CD4-positive, alpha-beta T cell (primary cell): ENCODE measurements at regions not wholly inside any gene's neighbourhood (a gene's known extent, or its start where the extent isn't known, plus 50 kb on each side); places are given as distances from the start of the nearest gene placed in this dataset.

Source experiments
- ATAC-seq: fragments of 200-7000 bp; cut with Tn5 transposase; one replicate; pipeline ENCODE4 v1.10.0; 2022; ENCODE audit warnings: mild to moderate bottlenecking; ENCODE audit not compliant: poor library complexity
- CTCF ChIA-PET: fragments of 350-600 bp; sonication (Branson Sonifier 250); formaldehyde crosslinking; loops from one replicate; lab custom pipeline; 2021; ENCODE audit warnings: antibody characterized with exemption, inconsistent platforms; lab: Charles Lee
- POLR2A ChIA-PET: fragments of 350-600 bp; sonication (Branson Sonifier 250); formaldehyde crosslinking; loops from one replicate; lab custom pipeline; 2021; ENCODE audit warnings: antibody characterized with exemption, inconsistent platforms; lab: Charles Lee
- DNase-seq, 14 experiments: peaks; one replicate each; pipeline ENCODE4 v3.0.0-alpha.2; 2013 to 2020; ENCODE audit warnings: mixed read lengths in 2 of 14
- H3K27ac ChIP-seq, 2 donors: one replicate each; pipeline versions ENCODE4 v1.5.1 to v1.7.0; 2013; ENCODE audit warnings: low read length in 2 of 2, low read depth in 1 of 2, mild to moderate bottlenecking in 1 of 2
- H3K27me3 ChIP-seq, 2 experiments: 1 replicate in 1 of 2; 2 replicates in 1 of 2; pipeline versions ENCODE4 v1.6.1 to v1.7.0; 2013; ENCODE audit warnings: low read length in 2 of 2, control low read depth in 1 of 2, mild to moderate bottlenecking in 1 of 2, moderate library complexity in 1 of 2; ENCODE audit not compliant: insufficient read depth in 2 of 2, control insufficient read depth in 1 of 2
- H3K36me3 ChIP-seq: one replicate; pipeline ENCODE4 v1.6.1; 2013; ENCODE audit warnings: low read length, control low read depth; ENCODE audit not compliant: insufficient read depth
- H3K4me1 ChIP-seq: one replicate; pipeline ENCODE4 v1.6.1; 2013; ENCODE audit warnings: low read length, control low read depth; ENCODE audit not compliant: insufficient read depth
- H3K4me3 ChIP-seq: one replicate; pipeline ENCODE4 v1.5.1; 2013; ENCODE audit warnings: mild to moderate bottlenecking, low read length, moderate library complexity
- H3K9me3 ChIP-seq, 2 experiments: 1 replicate in 1 of 2; 2 replicates in 1 of 2; pipeline versions ENCODE4 v1.6.1 to v1.7.0; 2013; ENCODE audit warnings: low read length in 2 of 2, mild to moderate bottlenecking in 2 of 2, control low read depth in 1 of 2, moderate library complexity in 1 of 2; ENCODE audit not compliant: control insufficient read depth in 1 of 2, insufficient read depth in 1 of 2
- H3K27ac Mint-ChIP-seq: one replicate; pipeline ENCODE4 v1.8.0; 2020; ENCODE audit warnings: mixed read lengths
- H3K27me3 Mint-ChIP-seq: one replicate; pipeline ENCODE4 v1.8.0; 2021; ENCODE audit warnings: mixed read lengths
- H3K36me3 Mint-ChIP-seq: one replicate; pipeline ENCODE4 v1.8.0; 2021; ENCODE audit warnings: low read depth, mixed read lengths
- H3K4me1 Mint-ChIP-seq: one replicate; pipeline ENCODE4 v1.8.0; 2021; ENCODE audit warnings: low read depth, mixed read lengths
- H3K4me3 Mint-ChIP-seq: one replicate; pipeline ENCODE4 v1.8.0; 2020; ENCODE audit warnings: mild to moderate bottlenecking, mixed read lengths
- H3K9me3 Mint-ChIP-seq: one replicate; pipeline ENCODE4 v1.8.0; 2020; ENCODE audit warnings: mixed read lengths
- intact Hi-C, 2 experiments: fragments of 100-400 bp; cut with DNase I in 1 of 2; cut with micrococcal nuclease in 1 of 2; formaldehyde crosslinking; loops; one replicate each; pipeline versions ENCODE4 v1.15.1 to v1.9.0; 2023 to 2025; cut with DNase I, micrococcal nuclease
- TF ChIP-seq, protein P1 (sequence below): fragments of 200-600 bp; IDR thresholded peaks from one replicate; pipeline ENCODE4 v1.8.0; 2022; ENCODE audit warnings: antibody characterized with exemption, mild to moderate bottlenecking

DNA sequence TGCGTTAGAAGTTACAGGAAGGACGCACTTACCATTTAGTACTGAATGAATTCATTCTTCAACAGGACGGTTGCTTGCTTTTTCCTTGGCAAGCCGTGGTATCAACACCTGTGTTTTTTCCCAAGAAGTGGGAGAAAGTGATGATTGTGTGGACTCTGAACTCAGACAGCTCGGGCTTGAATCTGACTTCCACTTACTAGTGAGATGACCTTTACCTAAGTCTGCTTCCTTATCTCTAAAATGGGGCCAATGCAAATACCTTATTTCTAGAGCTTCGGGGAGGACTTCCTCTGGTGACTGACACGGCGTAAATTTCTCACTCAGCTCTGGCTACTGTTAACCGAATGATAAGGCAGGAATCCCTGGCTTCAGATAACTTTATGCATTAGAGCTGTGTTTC, 146.8 kb upstream of the RBPJ start:
- Histone ChIP-seq H3K27me3 (no peaks in the 10 kb centered on the region), H3K27ac (no peak overlapping the region), H3K4me3 (no peak overlapping the region), H3K9me3 (no peaks in the 10 kb centered on the region), H3K4me1 (peaks cover 10% of the 10 kb centered on the region), H3K36me3 (no peaks in the 10 kb centered on the region)
- H3K36me3 Mint-ChIP-seq = no peaks in the 10 kb centered on the region
- H3K4me3 Mint-ChIP-seq = no peak overlapping the region
- peaks cover 7% of the 10 kb centered on the region for H3K27me3 Mint-ChIP-seq
- no peak overlapping the region for H3K27ac Mint-ChIP-seq
- H3K9me3 Mint-ChIP-seq = no peaks in the 10 kb centered on the region
- no peak for DNase-seq
- TF ChIP-seq, protein P1, sequence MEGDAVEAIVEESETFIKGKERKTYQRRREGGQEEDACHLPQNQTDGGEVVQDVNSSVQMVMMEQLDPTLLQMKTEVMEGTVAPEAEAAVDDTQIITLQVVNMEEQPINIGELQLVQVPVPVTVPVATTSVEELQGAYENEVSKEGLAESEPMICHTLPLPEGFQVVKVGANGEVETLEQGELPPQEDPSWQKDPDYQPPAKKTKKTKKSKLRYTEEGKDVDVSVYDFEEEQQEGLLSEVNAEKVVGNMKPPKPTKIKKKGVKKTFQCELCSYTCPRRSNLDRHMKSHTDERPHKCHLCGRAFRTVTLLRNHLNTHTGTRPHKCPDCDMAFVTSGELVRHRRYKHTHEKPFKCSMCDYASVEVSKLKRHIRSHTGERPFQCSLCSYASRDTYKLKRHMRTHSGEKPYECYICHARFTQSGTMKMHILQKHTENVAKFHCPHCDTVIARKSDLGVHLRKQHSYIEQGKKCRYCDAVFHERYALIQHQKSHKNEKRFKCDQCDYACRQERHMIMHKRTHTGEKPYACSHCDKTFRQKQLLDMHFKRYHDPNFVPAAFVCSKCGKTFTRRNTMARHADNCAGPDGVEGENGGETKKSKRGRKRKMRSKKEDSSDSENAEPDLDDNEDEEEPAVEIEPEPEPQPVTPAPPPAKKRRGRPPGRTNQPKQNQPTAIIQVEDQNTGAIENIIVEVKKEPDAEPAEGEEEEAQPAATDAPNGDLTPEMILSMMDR = no peak
- ChIA-PET POLR2A (interaction anchor here (1.0 kb wide), 1 partner anchor 146 kb away, joined by 3 read pairs; no protein-coding TSS in a partner anchor), CTCF (interaction anchor here (1.4 kb wide), 1 partner anchor 21 kb away, joined by 3 read pairs; no protein-coding TSS in a partner anchor)
- intact Hi-C loops = no loop called here
- ATAC-seq = no peak
- H3K4me1 Mint-ChIP-seq = no peaks in the 10 kb centered on the region

DNA sequence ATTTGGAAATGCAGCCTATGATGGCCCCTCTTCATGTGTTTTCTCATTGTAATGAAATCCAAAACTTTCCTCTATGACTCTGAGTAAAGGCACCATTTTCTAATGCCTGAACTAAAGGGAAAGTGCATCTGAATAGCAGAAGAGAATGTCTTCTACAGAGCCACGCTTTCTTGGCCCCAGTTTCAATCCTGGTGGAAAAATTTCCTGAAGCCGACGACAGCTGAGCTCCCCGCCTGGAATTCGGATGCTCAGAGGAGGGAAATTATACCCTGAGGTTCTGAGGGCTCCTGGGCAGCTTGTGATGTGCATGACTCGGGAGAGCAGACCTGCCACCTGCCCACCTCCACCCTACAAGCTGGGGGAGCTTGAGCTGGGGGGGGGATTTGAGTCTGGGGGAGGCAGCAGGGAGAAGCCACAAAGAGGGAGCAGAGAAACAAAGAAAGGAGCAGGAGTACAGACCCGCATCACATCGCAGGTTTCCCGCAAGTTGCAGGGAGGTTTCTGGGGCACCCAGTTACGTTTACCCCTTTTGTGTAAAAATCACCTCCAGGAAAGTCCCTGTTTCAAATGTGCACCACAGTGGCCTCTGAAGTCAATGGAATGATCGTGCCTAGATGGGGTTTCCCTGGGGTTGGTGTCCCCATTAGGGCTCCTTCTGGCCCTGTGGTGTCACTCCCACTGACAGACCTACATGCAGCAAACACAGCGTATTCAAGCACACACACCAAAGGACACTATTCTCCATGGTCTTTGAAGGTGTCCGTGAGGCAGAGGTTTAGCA, 145.6 kb upstream of the RBPJ start:
- CTCF ChIA-PET = interaction anchor here (0.6 kb wide), 1 partner anchor 25 kb away, joined by 3 read pairs; no protein-coding TSS in a partner anchor
- Histone ChIP-seq H3K36me3 (no peaks in the 10 kb centered on the region), H3K27ac (no peak overlapping the region), H3K4me1 (peaks cover 10% of the 10 kb centered on the region), H3K9me3 (no peaks in the 10 kb centered on the region), H3K27me3 (no peaks in the 10 kb centered on the region), H3K4me3 (no peak overlapping the region)
- TF ChIP-seq, protein P1 = no peak
- H3K27ac Mint-ChIP-seq = peak overlapping the region; percentile 30
- no peaks in the 10 kb centered on the region for H3K4me1 Mint-ChIP-seq
- H3K27me3 Mint-ChIP-seq = peaks cover 7% of the 10 kb centered on the region
- H3K36me3 Mint-ChIP-seq = no peaks in the 10 kb centered on the region
- intact Hi-C loops = no loop called here
- DNase-seq (peak in 7 of 14 experiments; percentile 2 to 83 (median 11)), ATAC-seq (peak; percentile 76)
- no peak overlapping the region for H3K4me3 Mint-ChIP-seq
- H3K9me3 Mint-ChIP-seq = no peaks in the 10 kb centered on the region
- POLR2A ChIA-PET = no interaction called here

DNA sequence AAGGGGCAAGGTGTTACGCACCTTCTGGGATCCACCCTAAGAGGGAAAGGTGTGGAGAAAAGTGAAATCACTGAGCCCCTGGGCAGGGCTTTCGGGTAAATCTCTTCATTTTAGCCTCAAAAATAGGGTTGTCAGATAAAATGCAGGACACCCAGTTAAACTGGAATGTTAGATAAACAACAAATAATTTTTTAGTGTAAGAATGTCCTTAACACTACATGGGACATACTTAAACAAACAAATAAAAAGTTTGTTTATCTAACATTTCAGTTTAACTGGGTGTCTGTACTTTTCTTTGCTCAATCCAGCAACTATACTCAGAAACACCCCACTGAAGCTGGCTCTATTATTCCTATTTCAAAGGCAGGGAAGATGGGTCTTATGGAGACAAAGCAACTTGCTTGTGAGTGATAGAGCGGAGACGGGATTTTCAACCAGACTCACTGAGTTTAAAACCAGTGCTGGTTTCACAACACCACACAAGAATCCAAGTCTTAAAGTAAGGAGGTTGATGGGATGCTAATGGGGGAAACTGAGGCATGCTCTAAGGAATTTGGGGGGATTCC, 144.8 kb upstream of the RBPJ start:
- TF ChIP-seq, protein P1 = no peak
- no peaks in the 10 kb centered on the region for H3K4me1 Mint-ChIP-seq
- no peaks in the 10 kb centered on the region for H3K36me3 ChIP-seq
- H3K27ac ChIP-seq = no peak overlapping the region
- intact Hi-C loops = no loop called here
- no peak for ATAC-seq
- no peaks in the 10 kb centered on the region for H3K9me3 Mint-ChIP-seq
- peak overlapping the region; percentile 30 for H3K27ac Mint-ChIP-seq
- H3K9me3 ChIP-seq = no peaks in the 10 kb centered on the region
- peaks cover 10% of the 10 kb centered on the region for H3K4me1 ChIP-seq
- no peaks in the 10 kb centered on the region for H3K36me3 Mint-ChIP-seq
- ChIA-PET POLR2A (no interaction called here), CTCF (no interaction called here)
- H3K4me3 Mint-ChIP-seq = no peak overlapping the region
- DNase-seq = no peak
- H3K27me3 Mint-ChIP-seq = peaks cover 7% of the 10 kb centered on the region
- no peak overlapping the region for H3K4me3 ChIP-seq
- no peaks in the 10 kb centered on the region for H3K27me3 ChIP-seq
